ENCODE measurements at regions not wholly inside any gene's neighbourhood (a gene's known extent, or its start where the extent isn't known, plus 50 kb on each side); places are given as distances from the start of the nearest gene placed in this dataset.
"Not testable (repeated sequence)": the region's sequence is repeated elsewhere in the genome, so short reads cannot be mapped to it uniquely, and the experiment has no call there.

DNA sequence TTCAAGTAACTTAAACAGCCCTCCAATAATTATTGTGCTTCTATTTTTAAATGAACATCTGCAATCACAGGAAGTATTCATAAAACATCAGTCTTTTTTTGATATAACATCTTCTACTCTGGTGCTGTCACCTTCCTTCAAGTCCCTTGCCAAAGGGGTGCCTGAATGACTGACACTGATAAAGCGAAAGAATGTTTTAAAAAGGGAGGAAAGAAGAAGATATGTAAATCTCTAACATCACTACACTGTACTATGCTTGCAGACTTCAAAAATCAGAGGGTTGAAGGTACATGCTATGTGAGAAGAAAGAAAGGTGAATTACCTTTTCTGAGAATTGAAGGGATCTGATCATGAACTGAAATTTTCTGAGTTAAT lies 253.7 kb downstream of the ZPLD1 start:
- DNase-seq: no peak

DNA sequence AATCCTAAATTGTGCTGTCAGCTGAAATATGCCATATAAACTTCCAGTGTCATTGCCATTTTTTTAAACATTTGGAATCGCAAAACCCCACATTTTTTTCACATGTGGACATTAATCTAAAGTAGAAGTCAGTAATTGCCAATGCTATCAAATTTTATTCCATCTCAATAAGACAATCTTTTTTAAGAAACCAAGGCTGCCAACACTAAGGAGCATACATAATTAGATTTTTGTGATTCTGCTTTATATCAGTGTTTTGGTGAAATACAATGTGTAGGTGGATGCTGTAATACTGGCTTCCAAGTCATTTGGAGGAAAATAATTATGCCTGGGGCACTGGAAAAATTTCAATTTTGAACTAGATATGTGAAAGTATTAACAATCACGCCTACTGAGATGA lies 256.7 kb downstream of the ZPLD1 start:
- no peak for DNase-seq

DNA sequence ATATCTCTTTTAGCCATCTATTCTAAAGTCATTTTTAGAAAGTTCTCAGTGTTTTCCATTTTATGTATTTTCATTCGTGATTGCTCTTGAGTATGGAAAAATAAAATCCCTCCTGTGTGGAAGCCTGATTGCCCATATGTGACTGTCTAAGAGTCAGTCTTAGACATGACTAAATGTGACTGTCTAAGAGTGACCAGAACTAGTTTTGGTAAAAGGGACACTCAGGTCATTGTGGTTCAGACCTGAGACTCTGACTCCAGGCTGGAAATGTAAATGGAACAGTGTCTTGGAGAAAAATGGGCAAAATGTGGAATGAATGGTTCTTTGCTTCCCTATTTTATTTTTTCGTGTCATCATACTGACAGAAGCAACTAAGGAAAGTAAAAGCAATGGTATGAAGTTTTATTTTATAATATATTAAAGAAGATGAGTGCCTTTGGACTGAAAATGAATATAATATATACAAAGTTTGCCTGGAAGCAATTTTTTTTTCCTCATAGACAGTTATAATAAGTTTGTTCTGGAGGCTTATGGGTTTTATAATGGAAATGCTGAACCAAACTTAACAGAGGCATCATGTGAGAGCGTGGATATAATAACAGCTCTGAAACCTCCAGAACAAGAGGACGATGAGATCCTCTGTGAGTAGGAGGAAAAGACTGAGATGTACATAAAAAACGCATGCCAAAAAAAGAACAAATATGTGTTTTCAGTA lies 264.4 kb downstream of the ZPLD1 start:
- DNase-seq: no peak

DNA sequence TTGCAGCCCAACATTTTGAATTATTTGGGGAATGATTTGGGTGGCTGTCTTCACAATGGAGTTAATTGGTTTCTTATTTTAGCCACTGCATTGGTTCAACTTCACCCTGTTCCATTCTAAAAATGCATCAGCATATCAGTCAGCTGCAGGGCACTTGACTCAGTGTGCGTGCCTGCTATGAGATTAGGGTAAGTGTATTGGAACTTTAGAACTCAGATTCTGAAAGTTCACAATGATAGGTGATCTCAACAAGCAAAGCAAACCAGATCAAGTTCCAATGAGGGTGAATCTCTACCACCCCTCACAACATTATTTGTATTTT lies 265.0 kb downstream of the ZPLD1 start:
- DNase-seq: no peak

DNA sequence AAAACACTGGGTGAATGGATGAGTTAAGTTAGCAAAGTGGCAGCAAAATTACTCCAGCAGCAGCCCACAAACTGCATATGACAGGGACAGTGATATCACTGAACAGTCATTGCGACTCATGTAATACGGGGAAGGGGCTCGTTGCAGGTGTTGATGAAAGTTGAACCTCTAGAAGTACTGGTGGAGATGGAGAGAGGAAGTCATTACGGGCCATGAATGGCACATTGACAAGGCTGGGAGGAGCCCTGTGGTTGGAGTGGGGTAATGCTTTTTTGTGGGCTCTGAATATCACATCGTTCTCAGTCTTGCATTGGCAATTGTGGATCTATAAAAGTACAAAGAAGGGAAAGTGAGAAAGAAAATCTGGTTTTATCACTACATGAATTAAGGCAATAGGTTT lies 278.1 kb downstream of the ZPLD1 start:
- no peak for DNase-seq

DNA sequence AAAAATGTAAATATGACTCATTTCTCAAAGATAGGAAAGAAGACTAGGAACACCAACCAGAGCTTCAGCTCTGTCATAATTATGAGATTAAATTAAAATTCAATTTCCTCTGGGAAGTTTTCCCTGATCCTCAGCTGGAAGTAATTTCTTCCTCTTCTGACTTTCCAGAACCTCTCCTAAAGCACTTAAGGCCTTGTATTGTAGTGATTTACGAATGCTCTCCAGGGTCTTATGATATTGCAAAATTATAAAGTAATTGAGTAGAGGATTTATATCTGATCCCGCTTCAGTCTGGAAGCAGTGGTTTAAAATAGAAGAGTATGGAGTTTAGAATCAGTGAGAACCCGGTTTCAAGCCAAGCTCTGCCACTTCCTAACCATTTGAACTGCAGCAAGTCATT lies 279.8 kb downstream of the ZPLD1 start:
- DNase-seq: no peak

DNA sequence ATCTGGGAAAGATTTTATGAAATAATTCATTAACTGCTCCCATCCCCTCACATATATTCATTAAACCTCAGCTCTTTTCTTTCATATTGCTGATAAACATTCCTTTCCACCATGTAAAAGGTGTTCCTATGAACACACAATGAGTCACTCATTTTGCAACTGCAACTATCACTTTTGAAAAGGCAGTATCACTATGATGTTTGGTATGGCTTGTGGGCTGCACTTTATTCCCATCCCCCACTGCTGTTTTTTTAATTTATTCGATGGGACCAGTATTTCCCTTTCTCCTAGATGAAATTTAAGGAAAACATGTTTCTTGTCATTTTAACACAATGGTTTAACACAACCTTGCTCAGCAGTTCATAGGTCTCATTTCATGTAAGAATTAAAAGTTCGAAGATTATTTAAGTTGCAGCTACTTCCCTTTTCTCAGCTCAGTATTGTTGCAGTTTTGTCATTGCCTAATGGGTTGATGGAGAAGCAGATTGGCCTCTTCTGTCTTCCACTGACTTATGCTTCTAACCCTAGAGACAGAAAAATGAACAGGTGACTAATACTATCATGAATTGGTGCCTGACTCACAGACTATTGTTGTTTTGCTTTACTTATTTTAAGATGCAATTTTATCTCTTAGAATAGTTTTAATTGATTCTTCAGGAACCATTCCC lies 280.3 kb downstream of the ZPLD1 start:
- DNase-seq: no peak

DNA sequence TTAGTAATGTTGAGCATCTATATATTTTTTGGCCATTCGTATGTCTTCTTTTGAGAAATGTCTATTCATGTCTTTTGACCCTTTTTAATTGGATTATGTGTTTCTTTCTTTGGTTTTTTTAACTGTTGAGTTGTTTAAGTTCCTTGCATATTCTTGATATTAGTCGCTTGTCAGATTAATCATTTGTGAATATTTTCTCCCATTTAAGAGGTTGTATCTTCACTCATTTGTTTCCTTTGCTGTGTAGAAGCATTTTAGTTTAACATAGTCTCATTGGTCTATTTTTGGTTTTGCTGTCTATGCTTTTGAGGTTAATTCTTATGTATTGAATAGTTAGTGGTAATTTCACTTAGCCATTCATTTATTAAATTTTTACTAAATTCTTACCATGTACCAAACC lies 283.8 kb downstream of the ZPLD1 start:
- no peak for DNase-seq

DNA sequence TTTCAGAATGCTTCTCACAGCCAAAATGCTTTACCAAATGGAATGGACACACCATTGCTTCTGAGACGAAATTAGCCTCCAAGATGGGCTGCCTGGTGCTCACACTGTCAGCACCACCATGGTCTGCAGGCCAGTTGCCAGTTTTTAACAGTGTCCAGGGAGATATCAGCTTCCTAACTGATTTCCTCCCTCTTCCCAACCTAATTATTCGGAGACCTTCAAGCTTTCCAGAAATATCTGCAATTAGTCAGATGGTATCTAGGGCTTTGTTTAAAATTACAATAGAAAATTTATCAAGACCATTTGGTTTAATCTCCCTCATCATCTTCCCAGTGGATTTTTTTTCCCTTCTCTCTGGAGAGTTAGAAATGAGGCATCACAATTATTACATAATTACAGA lies 287.5 kb downstream of the ZPLD1 start:
- no peak for DNase-seq

DNA sequence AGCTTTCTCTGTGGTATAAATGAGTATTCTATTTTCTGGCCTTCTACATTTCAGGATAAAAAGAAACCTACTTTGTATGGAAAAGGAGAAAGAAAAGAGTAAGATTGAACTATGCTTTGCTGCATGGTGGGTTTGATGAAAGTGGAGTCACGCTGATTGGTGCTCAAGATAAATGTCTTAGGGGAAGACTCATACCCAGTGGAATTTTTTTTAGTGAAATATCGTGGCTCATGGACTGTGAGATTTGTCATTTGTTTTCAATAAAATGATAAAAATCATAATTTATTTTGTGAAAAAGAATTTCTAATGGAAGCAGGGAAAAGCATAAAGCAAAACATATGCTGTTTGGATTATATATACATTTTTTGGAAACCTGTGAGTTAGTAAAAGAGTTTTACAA lies 292.5 kb downstream of the ZPLD1 start:
- no peak for DNase-seq

DNA sequence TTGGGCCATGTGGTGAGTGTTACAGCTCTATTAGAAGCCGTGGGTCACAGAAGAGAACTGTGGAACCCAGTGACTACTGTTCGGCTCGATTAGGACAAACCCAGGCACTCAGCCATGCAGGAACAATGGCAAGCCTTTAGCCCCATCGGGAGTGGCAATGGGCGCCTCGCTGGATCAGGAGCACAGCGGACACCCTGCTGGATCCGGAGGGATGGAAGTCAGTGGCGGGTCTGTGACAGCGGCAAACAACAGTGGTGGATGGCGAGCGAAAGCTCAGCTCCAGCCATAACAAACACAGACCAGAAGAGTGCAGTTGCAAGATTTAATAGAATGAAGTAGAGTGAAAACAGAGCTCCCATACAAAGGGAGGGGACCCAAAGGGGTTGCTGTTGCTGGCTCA lies 297.8 kb downstream of the ZPLD1 start:
- not testable (repeated sequence) for DNase-seq

DNA sequence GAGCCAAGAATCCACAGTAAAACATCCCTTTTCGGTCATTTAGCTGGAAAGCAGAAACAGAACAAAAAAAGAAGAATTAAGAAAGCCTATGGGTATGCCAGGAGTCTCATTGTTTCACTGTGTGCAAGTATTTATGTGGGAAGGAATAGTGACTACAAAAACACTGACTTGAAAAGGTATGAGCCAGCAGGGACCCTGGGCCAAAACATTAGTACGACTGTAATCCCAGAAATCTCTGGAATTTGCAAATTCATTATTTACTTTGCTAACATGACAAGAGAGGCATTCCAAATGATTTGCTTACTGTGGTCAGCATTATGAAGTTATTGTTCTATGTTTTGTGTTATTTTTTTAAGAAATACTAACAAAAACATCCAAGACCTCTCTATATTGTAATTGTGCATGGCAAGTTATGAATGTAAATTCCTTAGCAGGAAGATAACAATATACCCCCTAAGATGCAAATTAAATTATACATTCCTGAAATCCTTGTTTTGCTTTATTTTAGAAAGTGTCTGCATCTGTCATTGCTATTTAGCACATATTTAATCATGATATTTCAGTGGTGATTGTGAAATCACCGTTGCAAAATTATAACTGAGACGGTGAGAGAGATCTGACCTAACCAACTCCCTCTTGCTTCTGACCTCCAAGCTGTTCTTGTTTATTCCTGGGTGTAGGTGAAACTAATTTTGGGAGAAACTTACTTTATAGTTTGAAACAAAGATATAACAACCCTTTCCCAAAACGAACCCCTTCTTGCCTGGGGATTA lies 299.2 kb downstream of the ZPLD1 start:
- no peak for DNase-seq

DNA sequence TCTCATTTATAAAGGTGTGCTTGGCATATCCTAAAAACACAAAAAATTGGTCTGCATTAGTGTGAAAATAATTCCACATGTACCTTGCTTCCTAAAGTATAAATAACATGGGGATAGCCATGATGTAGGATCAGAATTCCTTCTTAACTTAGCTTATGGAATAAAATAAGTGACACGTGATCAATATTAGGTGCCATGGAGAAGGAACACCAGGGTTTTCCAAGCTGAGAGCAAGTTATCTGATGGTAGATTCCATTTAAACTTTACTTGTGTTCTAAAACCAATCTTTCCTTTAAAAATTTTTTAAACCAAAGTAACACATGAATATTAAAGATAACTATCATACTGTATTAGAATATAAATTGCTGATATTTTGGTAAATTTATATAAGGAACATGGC lies 300.5 kb downstream of the ZPLD1 start:
- DNase-seq: no peak

DNA sequence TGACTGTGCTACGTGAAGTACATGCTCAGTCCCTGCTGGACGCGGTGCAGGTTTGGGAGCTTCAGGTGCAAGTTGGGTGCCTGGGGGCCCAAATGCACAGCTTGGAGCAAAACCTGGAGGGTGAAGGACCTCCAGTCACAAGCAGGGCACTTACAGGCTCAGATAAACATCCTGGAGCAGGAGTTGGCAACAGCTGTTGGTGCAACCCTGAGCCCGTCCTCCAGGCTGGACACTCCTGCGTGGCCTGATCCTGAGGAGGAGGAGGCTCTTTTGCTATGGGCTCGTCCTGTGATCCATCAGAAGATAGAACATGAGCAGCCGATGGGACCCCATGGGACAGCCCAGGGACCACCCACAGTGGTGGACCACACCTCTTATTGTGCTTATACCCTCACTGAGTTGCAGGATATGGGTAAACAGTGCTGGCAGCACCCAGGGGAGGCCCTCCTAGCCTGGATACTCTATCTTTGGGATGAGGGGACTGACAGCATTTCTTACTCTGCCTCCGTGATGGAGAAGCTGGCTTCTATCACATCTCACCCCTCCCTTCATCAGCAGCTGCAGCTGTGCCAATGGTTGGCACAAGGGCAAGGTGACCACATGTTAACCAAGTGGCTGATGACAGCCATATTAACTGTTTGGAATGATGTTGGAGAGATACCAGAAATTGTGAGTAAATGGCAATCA lies 301.6 kb downstream of the ZPLD1 start:
- no peak for DNase-seq

DNA sequence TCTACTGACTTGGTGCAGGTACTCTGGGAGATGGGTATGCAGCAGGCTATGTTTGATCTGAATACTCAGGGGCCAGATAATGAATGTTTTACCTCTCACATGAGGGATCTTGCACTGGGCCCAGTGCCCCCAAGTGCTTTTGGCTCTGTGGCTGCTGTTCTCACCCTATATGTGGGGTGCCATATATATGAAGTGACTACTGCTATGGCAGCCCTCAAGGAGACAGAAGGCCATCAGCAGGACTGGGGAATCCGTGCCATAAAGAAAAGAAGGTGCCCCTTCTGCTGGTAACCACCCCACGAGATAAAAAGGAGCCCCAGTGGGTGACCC lies 302.1 kb downstream of the ZPLD1 start:
- no peak for DNase-seq

DNA sequence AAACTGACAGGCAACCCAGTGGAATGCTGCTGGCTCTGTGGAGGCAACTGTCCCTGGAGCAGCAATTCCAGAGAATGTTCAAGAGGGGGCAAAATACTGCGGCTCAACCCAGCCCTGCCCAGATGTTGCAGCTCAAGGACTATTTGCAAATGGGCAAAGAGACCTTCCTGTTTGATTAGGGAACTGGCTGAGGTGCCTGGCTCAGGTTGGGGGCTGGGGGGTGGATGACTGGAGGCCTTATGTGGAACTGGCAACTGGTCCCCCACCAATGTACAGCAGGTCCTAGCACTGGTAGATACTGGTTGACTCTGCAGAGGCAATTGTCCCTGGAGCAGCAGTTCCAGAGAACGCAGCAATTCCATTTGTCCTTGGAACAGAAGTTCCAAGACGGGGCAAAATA lies 302.5 kb downstream of the ZPLD1 start:
- no peak for DNase-seq

DNA sequence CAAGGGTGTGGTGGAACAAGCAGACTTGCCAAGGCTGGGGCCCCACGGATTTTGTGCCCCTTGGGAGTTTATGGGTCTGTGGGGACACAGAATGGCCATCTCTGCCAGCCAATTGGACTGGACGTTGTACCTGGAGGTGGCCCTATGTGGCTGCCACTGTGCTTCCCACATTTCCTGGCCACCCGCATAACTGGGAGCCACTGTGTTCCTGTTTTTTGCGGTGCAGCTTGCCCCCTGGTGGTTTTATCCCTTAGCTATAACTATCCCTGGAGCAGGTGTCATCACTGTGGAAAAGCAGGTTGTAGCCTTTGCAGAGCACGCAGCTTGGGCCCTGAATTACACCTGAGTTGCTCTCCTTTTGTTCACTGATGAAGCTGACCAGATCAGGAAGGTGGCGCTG lies 306.3 kb downstream of the ZPLD1 start:
- no peak for DNase-seq

DNA sequence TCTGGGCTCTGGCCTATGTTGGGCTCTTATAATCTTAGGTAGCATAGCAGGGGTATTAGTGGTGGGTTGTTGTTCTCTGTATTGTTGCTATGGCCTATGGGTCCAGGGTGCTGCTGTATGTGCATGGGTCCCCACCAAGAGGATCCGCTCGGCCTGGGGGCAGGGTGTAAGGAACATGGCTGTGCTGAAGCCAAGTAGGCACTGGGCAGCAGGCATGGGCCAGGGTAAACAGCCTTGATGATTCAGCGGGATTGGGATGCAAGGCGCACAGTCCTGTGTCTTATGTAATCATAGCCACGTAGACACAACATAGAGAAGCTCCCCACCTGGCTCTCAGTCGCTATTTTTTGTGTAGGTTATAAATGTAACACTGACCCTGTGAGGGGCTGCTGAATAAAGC lies 306.9 kb downstream of the ZPLD1 start:
- no peak for DNase-seq

DNA sequence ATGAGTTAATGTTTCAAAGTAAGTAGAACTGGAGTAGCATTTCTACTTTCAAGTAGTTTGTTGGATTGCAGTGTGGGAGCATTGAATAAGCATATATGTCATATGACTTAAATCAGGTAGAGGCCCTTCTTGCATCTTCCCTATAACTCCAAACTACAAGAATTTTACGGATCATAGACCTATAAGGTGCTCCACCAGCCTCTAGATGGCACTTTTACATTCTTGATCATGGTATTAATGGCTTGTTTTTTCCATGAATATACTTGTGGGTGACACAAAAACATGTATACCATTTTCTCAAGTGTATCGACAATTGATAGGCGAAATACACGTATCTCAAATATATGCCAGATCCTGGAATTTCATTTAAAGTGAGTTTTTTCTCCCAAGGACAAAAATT lies 311.1 kb downstream of the ZPLD1 start:
- DNase-seq: no peak

DNA sequence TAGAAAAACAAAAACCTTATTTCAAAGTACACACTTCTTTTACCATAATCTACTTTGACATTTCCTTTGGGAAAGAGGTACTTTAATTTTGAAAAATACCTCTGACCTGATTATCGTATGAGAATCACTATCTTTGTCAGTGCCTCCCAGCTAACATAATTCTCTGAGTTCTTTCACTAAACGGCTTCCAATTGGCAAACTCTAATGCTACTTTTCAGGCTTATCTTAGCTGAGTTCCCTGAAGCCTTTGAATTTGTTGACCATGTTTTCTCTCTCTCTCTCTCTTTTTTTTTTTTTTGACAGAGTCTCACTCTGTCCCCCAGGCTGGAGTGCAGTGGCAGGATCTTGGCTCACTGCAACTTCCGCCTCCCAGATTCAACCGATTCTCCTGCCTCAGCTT lies 312.8 kb downstream of the ZPLD1 start:
- DNase-seq: no peak

DNA sequence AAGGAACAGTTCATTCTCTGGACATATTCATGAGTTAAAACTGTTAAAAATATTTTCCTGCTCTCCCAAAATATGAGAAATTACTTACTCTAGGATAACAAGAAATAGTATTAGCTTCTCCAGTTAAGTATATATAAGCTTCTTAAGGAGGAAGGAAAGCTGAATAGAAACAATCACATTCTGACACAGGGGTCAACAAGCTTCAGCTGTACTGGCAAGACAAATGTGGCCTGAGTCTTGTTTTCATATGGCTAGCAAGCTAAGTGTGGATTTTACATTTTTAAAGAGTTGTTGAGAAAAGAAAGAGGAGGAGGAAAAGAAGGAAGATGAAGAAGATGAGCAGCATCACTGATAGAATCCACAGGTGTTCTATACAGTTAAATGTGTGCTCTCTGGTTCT lies 313.8 kb downstream of the ZPLD1 start:
- no peak for DNase-seq

DNA sequence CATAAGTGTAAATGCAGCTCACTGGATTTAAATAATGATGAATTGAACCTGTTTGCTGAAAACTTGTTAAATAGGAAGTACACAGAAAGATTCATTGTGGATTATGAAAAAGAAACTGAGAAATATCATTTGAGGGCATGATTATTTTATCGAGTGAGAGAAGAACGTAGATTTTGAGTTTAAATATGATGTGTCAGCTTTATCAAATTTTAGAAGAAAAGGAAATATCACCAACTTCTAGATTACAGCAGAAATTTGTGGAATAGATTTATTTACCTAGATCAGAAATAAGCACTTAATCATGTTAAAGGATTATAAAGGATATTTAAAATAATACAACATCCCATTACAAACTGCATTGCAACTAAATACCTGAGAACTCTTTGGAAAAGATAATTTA lies 315.5 kb downstream of the ZPLD1 start:
- no peak for DNase-seq

DNA sequence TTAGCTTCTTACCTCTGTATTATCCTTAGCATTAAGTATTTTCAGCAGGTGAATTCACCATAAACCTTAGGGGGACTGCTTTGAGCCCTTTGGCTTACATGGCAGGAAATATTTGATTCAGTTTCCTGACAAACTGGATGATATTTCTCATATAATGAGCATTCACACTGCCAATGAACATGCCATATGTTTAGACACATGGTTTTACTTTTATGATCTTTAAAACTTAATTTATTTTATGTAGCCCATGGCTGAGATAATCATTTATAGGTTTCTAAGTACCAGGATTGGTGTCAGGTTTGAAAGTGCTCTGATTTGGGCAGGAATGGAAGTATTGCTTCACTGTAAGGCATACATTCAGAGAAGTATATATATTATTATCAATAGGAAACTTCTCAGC lies 319.1 kb downstream of the ZPLD1 start:
- DNase-seq: no peak

DNA sequence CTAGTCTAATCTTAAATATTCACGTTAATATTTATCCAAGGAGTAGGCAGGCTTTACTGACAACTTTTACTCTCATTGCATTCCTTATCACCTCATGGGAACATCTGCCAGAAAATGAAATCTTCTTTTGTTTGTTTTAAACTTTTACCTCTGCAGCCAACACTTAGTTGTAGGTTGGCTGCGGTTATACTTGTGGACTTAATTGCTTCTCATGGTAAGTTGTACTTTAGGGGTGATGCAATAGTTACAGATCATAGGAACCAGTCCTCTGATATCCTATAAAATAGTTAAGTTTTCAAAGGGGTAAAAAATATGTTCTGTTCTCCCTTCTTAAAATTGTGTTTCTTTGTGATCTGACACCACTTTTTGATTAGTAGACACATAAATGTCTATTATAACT lies 321.9 kb downstream of the ZPLD1 start:
- no peak for DNase-seq

All from stimulated activated CD4-positive, alpha-beta T cell treated with anti-CD3 and anti-CD28 coated beads, Interleukin-4, amount 100 ng/mL, for 24 hours (primary cell).